ENCODE measurements at regions not wholly inside any gene's neighbourhood (a gene's known extent, or its start where the extent isn't known, plus 50 kb on each side); places are given as distances from the start of the nearest gene placed in this dataset.

DNA sequence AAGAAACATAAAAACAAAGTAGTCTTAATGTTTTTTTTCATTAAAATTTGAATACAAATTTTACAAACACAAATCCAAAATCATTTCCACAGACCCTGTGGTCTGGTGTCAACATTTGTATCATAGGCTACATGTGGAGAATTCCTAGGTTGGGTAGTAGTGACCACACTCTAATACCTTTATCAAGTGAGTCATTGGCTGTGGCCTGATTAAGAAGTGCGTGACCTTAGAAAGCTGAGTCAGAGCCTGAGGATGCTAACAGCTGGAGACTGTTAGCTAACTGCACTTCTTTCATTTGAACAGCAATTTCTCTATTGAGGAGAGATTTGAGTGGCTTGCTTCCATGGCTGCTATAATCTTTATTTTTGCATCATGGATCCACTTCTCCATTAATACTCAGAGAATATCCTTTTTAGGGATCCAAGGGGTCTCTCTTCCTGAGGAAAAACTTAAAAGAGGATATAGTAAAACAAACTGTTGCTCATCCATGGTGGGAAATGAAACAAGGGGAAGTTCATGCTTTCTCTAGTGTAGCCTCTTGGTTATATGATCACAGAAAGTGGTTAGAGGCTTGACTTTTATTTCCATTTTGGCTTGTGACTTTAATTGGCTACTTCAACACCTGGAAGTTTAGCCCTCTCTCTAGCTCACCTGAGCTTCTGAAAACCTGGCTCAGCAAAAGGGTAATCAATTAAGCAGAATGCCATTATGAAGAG lies 335.8 kb downstream of the PABPC4L start:
- TF ChIP-seq, protein P1, sequence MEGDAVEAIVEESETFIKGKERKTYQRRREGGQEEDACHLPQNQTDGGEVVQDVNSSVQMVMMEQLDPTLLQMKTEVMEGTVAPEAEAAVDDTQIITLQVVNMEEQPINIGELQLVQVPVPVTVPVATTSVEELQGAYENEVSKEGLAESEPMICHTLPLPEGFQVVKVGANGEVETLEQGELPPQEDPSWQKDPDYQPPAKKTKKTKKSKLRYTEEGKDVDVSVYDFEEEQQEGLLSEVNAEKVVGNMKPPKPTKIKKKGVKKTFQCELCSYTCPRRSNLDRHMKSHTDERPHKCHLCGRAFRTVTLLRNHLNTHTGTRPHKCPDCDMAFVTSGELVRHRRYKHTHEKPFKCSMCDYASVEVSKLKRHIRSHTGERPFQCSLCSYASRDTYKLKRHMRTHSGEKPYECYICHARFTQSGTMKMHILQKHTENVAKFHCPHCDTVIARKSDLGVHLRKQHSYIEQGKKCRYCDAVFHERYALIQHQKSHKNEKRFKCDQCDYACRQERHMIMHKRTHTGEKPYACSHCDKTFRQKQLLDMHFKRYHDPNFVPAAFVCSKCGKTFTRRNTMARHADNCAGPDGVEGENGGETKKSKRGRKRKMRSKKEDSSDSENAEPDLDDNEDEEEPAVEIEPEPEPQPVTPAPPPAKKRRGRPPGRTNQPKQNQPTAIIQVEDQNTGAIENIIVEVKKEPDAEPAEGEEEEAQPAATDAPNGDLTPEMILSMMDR (IDR thresholded peaks at IDR 0.05; ENCODE audit: insufficient read depth, low read length) = no peak
- TF ChIP-seq, protein P2, sequence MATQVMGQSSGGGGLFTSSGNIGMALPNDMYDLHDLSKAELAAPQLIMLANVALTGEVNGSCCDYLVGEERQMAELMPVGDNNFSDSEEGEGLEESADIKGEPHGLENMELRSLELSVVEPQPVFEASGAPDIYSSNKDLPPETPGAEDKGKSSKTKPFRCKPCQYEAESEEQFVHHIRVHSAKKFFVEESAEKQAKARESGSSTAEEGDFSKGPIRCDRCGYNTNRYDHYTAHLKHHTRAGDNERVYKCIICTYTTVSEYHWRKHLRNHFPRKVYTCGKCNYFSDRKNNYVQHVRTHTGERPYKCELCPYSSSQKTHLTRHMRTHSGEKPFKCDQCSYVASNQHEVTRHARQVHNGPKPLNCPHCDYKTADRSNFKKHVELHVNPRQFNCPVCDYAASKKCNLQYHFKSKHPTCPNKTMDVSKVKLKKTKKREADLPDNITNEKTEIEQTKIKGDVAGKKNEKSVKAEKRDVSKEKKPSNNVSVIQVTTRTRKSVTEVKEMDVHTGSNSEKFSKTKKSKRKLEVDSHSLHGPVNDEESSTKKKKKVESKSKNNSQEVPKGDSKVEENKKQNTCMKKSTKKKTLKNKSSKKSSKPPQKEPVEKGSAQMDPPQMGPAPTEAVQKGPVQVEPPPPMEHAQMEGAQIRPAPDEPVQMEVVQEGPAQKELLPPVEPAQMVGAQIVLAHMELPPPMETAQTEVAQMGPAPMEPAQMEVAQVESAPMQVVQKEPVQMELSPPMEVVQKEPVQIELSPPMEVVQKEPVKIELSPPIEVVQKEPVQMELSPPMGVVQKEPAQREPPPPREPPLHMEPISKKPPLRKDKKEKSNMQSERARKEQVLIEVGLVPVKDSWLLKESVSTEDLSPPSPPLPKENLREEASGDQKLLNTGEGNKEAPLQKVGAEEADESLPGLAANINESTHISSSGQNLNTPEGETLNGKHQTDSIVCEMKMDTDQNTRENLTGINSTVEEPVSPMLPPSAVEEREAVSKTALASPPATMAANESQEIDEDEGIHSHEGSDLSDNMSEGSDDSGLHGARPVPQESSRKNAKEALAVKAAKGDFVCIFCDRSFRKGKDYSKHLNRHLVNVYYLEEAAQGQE (IDR thresholded peaks at IDR 0.05; ENCODE audit: insufficient replicate concordance, low read depth) = no peak
- TF ChIP-seq POLR2AphosphoS5 (IDR thresholded peaks at IDR 0.05; ENCODE audit: low read depth) = no peak
- TF ChIP-seq GABPA (IDR thresholded peaks at IDR 0.05; ENCODE audit: low read depth) = no peak
- TF ChIP-seq SPI1 (IDR thresholded peaks at IDR 0.05; ENCODE audit: borderline replicate concordance, low read depth) = no peak
